ENCODE measurements at regions not wholly inside any gene's neighbourhood (a gene's known extent, or its start where the extent isn't known, plus 50 kb on each side); places are given as distances from the start of the nearest gene placed in this dataset.

GRCh38 chr1:214843281-214843680 lies 239.3 kb upstream of the KCNK2 start:
- Histone ChIP-seq H3K4me1 (no peaks in the 10 kb centered on the region), H4K20me1 (ENCODE audit: low read depth) (no peaks in the 10 kb centered on the region), H3K9ac (no peak overlapping the region), H3F3A (ENCODE audit: low read depth) (no peaks in the 10 kb centered on the region), H3K4me2 (no peak overlapping the region), H3K36me3 (no peaks in the 10 kb centered on the region), H3K9me3 (ENCODE audit: low read depth) (no peaks in the 10 kb centered on the region), H3K79me2 (ENCODE audit: low read depth) (no peaks in the 10 kb centered on the region), H3K4me3 (no peak overlapping the region), H3K27me3 (no peaks in the 10 kb centered on the region), H3K27ac (no peak overlapping the region), H2AFZ (replicated peaks) (no peak overlapping the region)
- Mint-ChIP-seq H3K27ac (no peak overlapping the region), H3K4me3 (no peak overlapping the region), H3K9me3 (no peaks in the 10 kb centered on the region), H3K27me3 (ENCODE audit: insufficient read depth, low read depth) (no peaks in the 10 kb centered on the region), H3K36me3 (no peaks in the 10 kb centered on the region), H3K4me1 (no peaks in the 10 kb centered on the region)
- TF ChIP-seq CTCF (IDR thresholded peaks at IDR 0.05) (no peak), EZH2 (IDR thresholded peaks at IDR 0.05) (no peak), EZH2phosphoT487 (IDR thresholded peaks at IDR 0.05) (no peak)
- no peak for DNase-seq (ENCODE audit: low spot score)

DNA sequence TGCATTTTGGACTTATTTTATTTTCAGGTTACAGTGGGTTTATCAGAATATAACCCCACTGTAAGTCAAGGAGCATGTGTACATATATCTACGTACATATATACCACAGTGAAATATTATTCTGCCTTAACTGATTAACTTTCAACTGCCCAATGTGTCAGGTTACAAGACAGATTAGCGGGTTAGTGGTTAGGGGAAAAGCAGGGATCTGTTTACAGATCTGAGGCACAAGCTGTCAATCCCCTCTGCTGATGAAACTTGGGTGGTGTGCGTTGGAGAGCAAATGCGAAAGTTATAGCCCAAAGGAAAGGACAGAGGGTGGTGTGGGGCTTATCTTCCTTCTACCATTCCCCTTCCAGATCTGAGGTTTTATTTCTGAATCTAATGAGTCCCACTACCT lies 238.2 kb upstream of the KCNK2 start:
- Histone ChIP-seq H3K27me3 (no peaks in the 10 kb centered on the region), H3K4me1 (no peaks in the 10 kb centered on the region), H3K79me2 (ENCODE audit: low read depth) (no peaks in the 10 kb centered on the region), H3K4me2 (no peak overlapping the region), H3F3A (ENCODE audit: low read depth) (no peaks in the 10 kb centered on the region), H3K9me3 (ENCODE audit: low read depth) (no peaks in the 10 kb centered on the region), H4K20me1 (ENCODE audit: low read depth) (no peaks in the 10 kb centered on the region), H3K27ac (no peak overlapping the region), H3K4me3 (no peak overlapping the region), H2AFZ (replicated peaks) (no peak overlapping the region), H3K36me3 (no peaks in the 10 kb centered on the region), H3K9ac (no peak overlapping the region)
- no peaks in the 10 kb centered on the region for H3K36me3 Mint-ChIP-seq
- DNase-seq (ENCODE audit: low spot score), result no peak
- no peaks in the 10 kb centered on the region for H3K9me3 Mint-ChIP-seq
- no peak for TF ChIP-seq EZH2phosphoT487 (IDR thresholded peaks at IDR 0.05)
- no peak for TF ChIP-seq CTCF (IDR thresholded peaks at IDR 0.05)
- TF ChIP-seq EZH2 (IDR thresholded peaks at IDR 0.05), result no peak
- no peaks in the 10 kb centered on the region for H3K4me1 Mint-ChIP-seq
- no peak overlapping the region for H3K27ac Mint-ChIP-seq
- no peaks in the 10 kb centered on the region for H3K27me3 Mint-ChIP-seq (ENCODE audit: insufficient read depth, low read depth)
- H3K4me3 Mint-ChIP-seq, result no peak overlapping the region

DNA sequence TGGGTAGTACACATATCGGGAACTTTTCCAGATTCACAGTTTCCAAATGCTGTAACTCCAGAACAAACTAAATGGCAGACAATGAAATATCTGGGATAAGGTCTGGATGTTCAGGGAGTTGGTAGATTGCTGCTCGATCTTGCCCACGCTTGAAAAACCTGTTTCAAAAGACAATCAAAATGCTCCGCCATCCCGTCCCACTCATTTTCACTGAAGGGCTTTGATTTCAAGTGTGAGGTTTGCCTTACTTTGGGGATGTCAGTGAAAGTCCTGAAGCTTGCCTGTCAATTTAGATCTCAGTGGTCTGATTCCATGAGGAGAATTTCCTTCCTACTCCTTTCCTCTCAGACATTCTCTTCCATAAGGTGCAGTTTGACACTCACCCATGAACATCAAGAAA lies 236.3 kb upstream of the KCNK2 start:
- TF ChIP-seq EZH2phosphoT487 (IDR thresholded peaks at IDR 0.05) (no peak), EZH2 (IDR thresholded peaks at IDR 0.05) (no peak), CTCF (IDR thresholded peaks at IDR 0.05) (no peak)

More for the DNA sequence above, 236.3 kb upstream of the KCNK2 start:
- Histone ChIP-seq H3K79me2 (ENCODE audit: low read depth) (no peaks in the 10 kb centered on the region), H3K36me3 (no peaks in the 10 kb centered on the region), H3K27ac (no peak overlapping the region), H3K9me3 (ENCODE audit: low read depth) (no peaks in the 10 kb centered on the region), H3K4me2 (no peak overlapping the region), H3K4me3 (no peak overlapping the region), H3F3A (ENCODE audit: low read depth) (no peaks in the 10 kb centered on the region), H4K20me1 (ENCODE audit: low read depth) (no peaks in the 10 kb centered on the region), H3K4me1 (no peaks in the 10 kb centered on the region), H3K27me3 (no peaks in the 10 kb centered on the region), H2AFZ (replicated peaks) (no peak overlapping the region), H3K9ac (no peak overlapping the region)
- Mint-ChIP-seq H3K36me3 (no peaks in the 10 kb centered on the region), H3K9me3 (no peaks in the 10 kb centered on the region), H3K27me3 (ENCODE audit: insufficient read depth, low read depth) (no peaks in the 10 kb centered on the region), H3K4me3 (no peak overlapping the region), H3K27ac (no peak overlapping the region), H3K4me1 (no peaks in the 10 kb centered on the region)
- DNase-seq (ENCODE audit: low spot score), result no peak
